Immature natural killer cell (primary cell): ENCODE measurements at regions not wholly inside any gene's neighbourhood (a gene's known extent, or its start where the extent isn't known, plus 50 kb on each side); places are given as distances from the start of the nearest gene placed in this dataset.

ENCODE experiments used
- DNase-seq, 3 donors: peaks; one replicate each; pipeline ENCODE4 v3.0.0; 2022; ENCODE audit warnings: mixed read lengths in 1 of 3
- H3K27ac Mint-ChIP-seq, 6 donors: one replicate each; pipeline ENCODE4 v1.8.0; 2020; ENCODE audit warnings: mixed read lengths in 6 of 6, mild to moderate bottlenecking in 5 of 6, inconsistent platforms in 4 of 6, moderate library complexity in 3 of 6
- H3K27me3 Mint-ChIP-seq, 3 donors: one replicate each; pipeline ENCODE4 v1.8.0; 2020 to 2021; ENCODE audit warnings: low read depth in 3 of 3, mild to moderate bottlenecking in 3 of 3, mixed read lengths in 3 of 3, moderate library complexity in 3 of 3, inconsistent platforms in 1 of 3
- H3K36me3 Mint-ChIP-seq, 3 donors: one replicate each; pipeline ENCODE4 v1.8.0; 2020; ENCODE audit warnings: mixed read lengths in 3 of 3, inconsistent platforms in 2 of 3, mild to moderate bottlenecking in 2 of 3
- H3K4me1 Mint-ChIP-seq, 2 donors: one replicate each; pipeline ENCODE4 v1.8.0; 2020; ENCODE audit warnings: inconsistent platforms in 2 of 2, mild to moderate bottlenecking in 2 of 2, mixed read lengths in 2 of 2, moderate library complexity in 1 of 2
- H3K4me3 Mint-ChIP-seq, 5 donors: one replicate each; pipeline ENCODE4 v1.8.0; 2020; ENCODE audit warnings: mild to moderate bottlenecking in 5 of 5, mixed read lengths in 5 of 5, inconsistent platforms in 3 of 5, moderate library complexity in 3 of 5
- H3K9me3 Mint-ChIP-seq, 6 donors: one replicate each; pipeline ENCODE4 v1.8.0; 2020; ENCODE audit warnings: mild to moderate bottlenecking in 6 of 6, mixed read lengths in 6 of 6, inconsistent platforms in 4 of 6, moderate library complexity in 3 of 6

DNA sequence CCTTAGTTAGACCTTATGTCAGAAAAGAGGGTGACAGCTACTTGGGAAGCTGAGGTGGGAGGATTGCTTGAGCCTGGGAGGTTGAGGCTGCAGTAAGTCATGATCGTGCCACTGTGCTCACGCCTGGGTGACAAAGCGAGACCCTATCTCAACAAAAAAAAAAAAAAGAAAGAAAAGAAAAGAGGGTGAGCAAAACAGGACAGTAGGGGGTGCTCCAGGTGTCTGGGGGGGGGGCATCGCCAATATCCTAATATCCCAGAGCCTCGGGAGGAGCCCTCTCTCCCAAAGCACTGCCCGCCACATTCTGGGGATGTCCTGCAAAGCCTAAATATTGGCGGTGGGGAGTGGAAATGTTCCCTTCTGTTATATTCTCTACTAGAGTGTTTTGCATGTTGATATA, 120.9 kb upstream of the TBL1X start:
- DNase-seq: no peak
- H3K27ac Mint-ChIP-seq: peak overlapping the region in 2 of 6 donors; percentile 40 to 61
- H3K4me3 Mint-ChIP-seq: peak overlapping the region in 1 of 5 donors; percentile 48
- no peaks in the 10 kb centered on the region for H3K9me3 Mint-ChIP-seq
- H3K27me3 Mint-ChIP-seq: peaks cover 6 to 15% (median 10%) of the 10 kb centered on the region in 3 donors
- H3K36me3 Mint-ChIP-seq: no peaks in the 10 kb centered on the region
- peaks cover 36% of the 10 kb centered on the region in 2 donors for H3K4me1 Mint-ChIP-seq

DNA sequence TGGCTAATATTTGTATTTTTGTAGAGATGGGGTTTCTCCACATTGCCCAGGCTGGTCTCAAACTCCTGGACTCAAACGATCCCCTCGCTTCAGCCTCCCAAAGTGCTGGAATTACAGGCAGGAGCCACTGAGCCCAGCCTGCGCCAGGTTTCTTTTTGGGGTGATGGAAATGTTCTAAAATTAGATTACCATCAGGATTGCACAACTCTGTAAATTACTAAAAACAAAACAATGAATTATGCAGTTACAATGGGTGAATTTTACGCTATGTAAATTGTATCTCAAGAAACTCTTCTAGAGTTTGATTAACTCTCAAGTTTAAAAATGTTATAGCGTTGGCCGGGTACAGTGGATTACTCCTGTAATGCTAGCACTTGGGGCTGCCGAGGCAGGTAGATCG, 118.9 kb upstream of the TBL1X start:
- no peak for DNase-seq
- Mint-ChIP-seq H3K36me3 (no peaks in the 10 kb centered on the region), H3K9me3 (no peaks in the 10 kb centered on the region), H3K27me3 (peaks cover 7 to 15% (median 11%) of the 10 kb centered on the region in 3 donors), H3K27ac (peak overlapping the region in 1 of 6 donors; percentile 35), H3K4me3 (no peak overlapping the region), H3K4me1 (peaks cover 25 to 30% of the 10 kb centered on the region in 2 donors)

DNA sequence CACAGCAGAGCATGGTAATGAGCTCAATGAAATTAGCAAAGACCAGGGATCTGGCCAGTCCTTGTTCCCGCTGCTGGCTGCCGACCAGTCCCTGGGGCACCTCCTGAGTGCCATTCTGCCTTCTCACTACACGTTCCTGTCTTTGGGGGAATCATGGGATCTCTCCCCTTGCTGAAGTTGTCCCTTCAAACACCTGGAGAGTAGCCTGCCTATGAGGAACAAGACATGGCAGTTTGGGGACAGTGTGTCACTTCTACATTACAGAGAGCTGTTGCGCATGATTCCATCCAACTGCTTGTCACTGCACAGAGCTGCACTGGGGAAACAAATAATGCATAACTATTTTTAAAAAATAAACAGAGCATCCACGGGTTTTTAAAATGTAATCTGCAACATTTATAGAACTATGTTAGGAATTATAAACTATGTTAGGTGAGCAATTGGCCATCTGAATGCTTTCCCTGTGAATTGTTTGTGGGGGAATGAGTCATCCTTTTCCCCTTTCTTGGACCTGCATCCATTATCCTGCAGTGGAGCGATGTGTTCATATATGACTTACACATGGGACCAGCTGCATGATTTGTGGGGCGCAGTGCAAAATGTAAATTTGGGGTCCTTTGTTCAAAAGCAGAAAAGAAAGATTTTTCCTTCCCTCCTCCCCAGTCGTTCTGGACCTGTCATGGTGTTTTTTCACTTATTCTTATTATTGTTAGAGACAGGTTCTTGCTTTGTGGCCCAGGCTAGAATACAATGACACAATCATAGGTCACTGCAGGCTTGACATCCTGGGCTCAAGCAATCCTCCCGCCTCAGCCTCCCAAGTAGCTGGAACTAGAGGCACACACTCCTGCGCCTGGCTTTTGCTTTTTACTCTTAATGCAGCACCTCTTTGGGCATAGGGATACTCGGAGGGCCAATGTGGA, 115.0 kb upstream of the TBL1X start:
- Mint-ChIP-seq H3K27ac (no peak overlapping the region), H3K36me3 (no peaks in the 10 kb centered on the region), H3K4me3 (no peak overlapping the region), H3K9me3 (no peaks in the 10 kb centered on the region), H3K4me1 (peaks cover 42 to 47% of the 10 kb centered on the region in 2 donors), H3K27me3 (peaks cover 15 to 19% (median 16%) of the 10 kb centered on the region in 3 donors)
- DNase-seq: no peak

DNA sequence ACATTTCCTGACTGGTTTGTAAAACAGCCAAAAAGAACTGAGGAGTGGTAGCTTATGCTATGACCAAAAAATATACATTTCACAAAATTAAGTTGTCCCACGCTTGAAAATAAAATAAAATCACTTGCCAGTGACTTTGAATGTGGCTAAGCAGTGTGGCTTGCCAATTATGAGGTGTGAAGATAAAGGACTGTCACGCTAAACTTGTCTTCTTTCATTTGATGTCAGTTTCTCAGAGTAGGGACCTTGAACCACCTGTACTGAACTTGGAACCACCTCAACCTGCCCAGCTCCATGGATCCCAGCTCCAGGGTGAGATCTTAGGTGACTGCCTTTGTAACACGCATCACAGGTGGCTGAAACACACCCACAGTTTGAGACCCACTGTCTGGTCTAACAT, 113.7 kb upstream of the TBL1X start:
- H3K9me3 Mint-ChIP-seq: no peaks in the 10 kb centered on the region
- peak overlapping the region; percentile 88 to 96 (median 93) for H3K27ac Mint-ChIP-seq
- H3K4me1 Mint-ChIP-seq: peaks cover 55 to 59% of the 10 kb centered on the region in 2 donors
- peaks cover 0 to 2% (median 0%) of the 10 kb centered on the region in 3 donors for H3K36me3 Mint-ChIP-seq
- peak overlapping the region; percentile 78 to 87 (median 82) for H3K4me3 Mint-ChIP-seq
- DNase-seq: peak; percentile 52 to 59 (median 59)
- peaks cover 16 to 22% (median 18%) of the 10 kb centered on the region in 3 donors for H3K27me3 Mint-ChIP-seq

DNA sequence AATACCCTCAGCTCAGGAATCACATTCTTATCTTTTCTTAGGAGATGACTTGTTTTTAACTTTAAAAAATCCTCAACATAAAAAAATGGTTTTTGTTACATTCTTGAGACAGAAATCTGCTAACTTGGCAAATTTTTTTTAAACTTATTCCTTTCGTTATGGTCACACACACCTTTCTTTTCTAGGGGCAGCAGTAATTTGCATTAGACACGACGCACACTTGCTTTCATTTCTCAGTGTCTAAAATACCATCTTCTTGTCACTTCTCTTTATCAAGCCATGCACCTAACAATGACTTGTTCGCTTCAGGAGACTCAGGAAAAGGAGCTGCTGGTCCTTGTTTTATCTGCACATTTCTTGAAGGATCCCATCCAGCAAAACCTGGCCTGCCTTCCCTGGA, 112.6 kb upstream of the TBL1X start:
- Mint-ChIP-seq H3K27ac (peak overlapping the region; percentile 88 to 96 (median 93)), H3K27me3 (peaks cover 16 to 23% (median 22%) of the 10 kb centered on the region in 3 donors), H3K9me3 (peaks cover 0 to 3% (median 0%) of the 10 kb centered on the region in 6 donors), H3K4me3 (peak overlapping the region; percentile 78 to 87 (median 82)), H3K36me3 (peaks cover 0 to 4% (median 0%) of the 10 kb centered on the region in 3 donors), H3K4me1 (peaks cover 63 to 69% of the 10 kb centered on the region in 2 donors)
- peak in 2 of 3 donors; percentile 33 to 44 for DNase-seq

DNA sequence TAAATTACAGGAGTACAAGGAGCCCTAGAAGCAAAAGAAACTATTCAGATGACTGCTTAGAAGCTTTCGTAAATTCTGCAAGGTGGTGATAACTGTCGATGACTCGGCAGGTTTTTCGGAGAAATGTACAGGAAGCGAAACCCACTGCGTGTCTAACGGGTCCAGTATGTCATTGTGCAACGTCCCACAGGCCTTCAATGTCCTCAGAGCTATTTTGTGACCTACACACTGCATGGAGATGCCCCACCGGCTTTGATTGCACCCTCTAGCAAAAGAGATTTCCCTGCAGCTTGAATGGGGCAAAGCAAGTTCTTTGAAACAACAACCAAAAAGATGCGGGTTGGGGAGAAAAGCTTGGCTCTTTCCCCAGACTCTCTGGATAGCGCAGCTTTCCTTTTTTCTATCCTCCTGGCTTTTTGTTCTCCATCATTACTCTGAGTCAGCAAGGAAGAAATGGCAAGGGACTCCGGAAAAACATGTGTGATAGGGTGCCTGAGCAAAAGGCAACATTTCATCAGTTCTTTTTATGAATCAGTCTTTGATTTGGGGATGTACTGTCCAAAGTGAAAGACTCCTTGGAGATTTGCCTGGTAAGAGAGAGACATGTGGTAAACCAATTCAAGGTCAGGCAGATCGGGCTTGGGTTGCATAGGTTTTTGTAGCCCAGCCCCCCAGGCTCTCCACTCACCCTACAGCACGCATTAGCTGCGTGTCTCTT, 112.0 kb upstream of the TBL1X start:
- H3K27ac Mint-ChIP-seq: peak overlapping the region; percentile 88 to 96 (median 93)
- DNase-seq: peak; percentile 58 to 73 (median 69)
- H3K4me1 Mint-ChIP-seq: peaks cover 67 to 73% of the 10 kb centered on the region in 2 donors
- H3K27me3 Mint-ChIP-seq: peaks cover 16 to 23% (median 22%) of the 10 kb centered on the region in 3 donors
- peaks cover 0 to 4% (median 0%) of the 10 kb centered on the region in 3 donors for H3K36me3 Mint-ChIP-seq
- H3K9me3 Mint-ChIP-seq: peaks cover 0 to 3% (median 0%) of the 10 kb centered on the region in 6 donors
- peak overlapping the region; percentile 78 to 87 (median 82) for H3K4me3 Mint-ChIP-seq

- Mint-ChIP-seq H3K27ac (peak overlapping the region; percentile 83 to 97 (median 90)), H3K4me1 (peaks cover 67 to 75% of the 10 kb centered on the region in 2 donors), H3K36me3 (peaks cover 0 to 4% (median 0%) of the 10 kb centered on the region in 3 donors)
These were observed 109.9 kb upstream of the TBL1X start for GRCh38 chrX:9354918-9355317.

GRCh38 chrX:9355739-9356138, 109.1 kb upstream of the TBL1X start:
- DNase-seq: peak; percentile 60 to 72 (median 65)
- Mint-ChIP-seq H3K27me3 (peaks cover 16 to 22% (median 20%) of the 10 kb centered on the region in 3 donors), H3K4me3 (peak overlapping the region; percentile 39 to 79 (median 60)), H3K36me3 (peaks cover 0 to 4% (median 0%) of the 10 kb centered on the region in 3 donors), H3K4me1 (peaks cover 62 to 68% of the 10 kb centered on the region in 2 donors), H3K9me3 (peaks cover 0 to 3% (median 0%) of the 10 kb centered on the region in 6 donors), H3K27ac (peak overlapping the region; percentile 83 to 97 (median 92))

More at GRCh38 chrX:9354918-9355317, 109.9 kb upstream of the TBL1X start:
- peak overlapping the region in 1 of 5 donors; percentile 5 for H3K4me3 Mint-ChIP-seq
- DNase-seq: no peak
- peaks cover 0 to 3% (median 0%) of the 10 kb centered on the region in 6 donors for H3K9me3 Mint-ChIP-seq
- peaks cover 16 to 22% (median 20%) of the 10 kb centered on the region in 3 donors for H3K27me3 Mint-ChIP-seq

DNA sequence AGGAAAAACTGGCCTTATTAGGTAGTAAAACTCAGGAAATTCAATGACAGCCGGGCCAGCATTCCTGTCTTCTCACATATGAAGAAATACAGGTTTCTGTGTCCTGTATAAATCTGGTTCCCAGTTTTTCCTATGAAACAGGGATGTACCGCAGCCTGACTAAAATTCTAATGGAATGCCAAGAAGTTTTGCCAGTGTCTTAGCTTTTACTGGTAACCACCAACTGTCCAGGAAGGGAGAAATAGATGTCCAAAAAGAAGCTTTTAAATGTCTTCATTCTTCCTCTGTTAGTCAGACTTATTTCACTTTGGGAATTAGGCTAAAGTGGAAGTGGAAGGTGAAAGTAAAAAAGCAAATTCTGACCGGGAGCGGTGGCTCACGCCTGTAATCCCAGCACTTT, 108.0 kb upstream of the TBL1X start:
- H3K4me3 Mint-ChIP-seq: no peak overlapping the region
- H3K4me1 Mint-ChIP-seq: peaks cover 51 to 58% of the 10 kb centered on the region in 2 donors
- peaks cover 0 to 3% (median 0%) of the 10 kb centered on the region in 6 donors for H3K9me3 Mint-ChIP-seq
- peaks cover 8 to 15% (median 11%) of the 10 kb centered on the region in 3 donors for H3K27me3 Mint-ChIP-seq
- H3K27ac Mint-ChIP-seq: peak overlapping the region in 4 of 6 donors; percentile 92 to 97 (median 94)
- DNase-seq: no peak
- peaks cover 0 to 4% (median 0%) of the 10 kb centered on the region in 3 donors for H3K36me3 Mint-ChIP-seq

GRCh38 chrX:9357518-9358114, 107.2 kb upstream of the TBL1X start:
- no peak for DNase-seq
- Mint-ChIP-seq H3K4me3 (no peak overlapping the region), H3K27me3 (peaks cover under 1 to 8% (median 7%) of the 10 kb centered on the region in 3 donors), H3K27ac (peak overlapping the region in 1 of 6 donors; percentile 45), H3K36me3 (peaks cover 0 to 4% (median 0%) of the 10 kb centered on the region in 3 donors), H3K4me1 (peaks cover 43 to 50% of the 10 kb centered on the region in 2 donors), H3K9me3 (peaks cover 0 to 3% (median 0%) of the 10 kb centered on the region in 6 donors)

GRCh38 chrX:9362363-9362928, 102.4 kb upstream of the TBL1X start:
- H3K4me3 Mint-ChIP-seq: no peak overlapping the region
- no peak overlapping the region for H3K27ac Mint-ChIP-seq
- no peaks in the 10 kb centered on the region for H3K9me3 Mint-ChIP-seq
- H3K27me3 Mint-ChIP-seq: no peaks in the 10 kb centered on the region
- H3K4me1 Mint-ChIP-seq: peaks cover 4 to 9% of the 10 kb centered on the region in 2 donors
- no peak for DNase-seq
- no peaks in the 10 kb centered on the region for H3K36me3 Mint-ChIP-seq

GRCh38 chrX:9367421-9367820, 97.4 kb upstream of the TBL1X start:
- peak overlapping the region in 1 of 6 donors; percentile 6 for H3K27ac Mint-ChIP-seq
- no peaks in the 10 kb centered on the region for H3K9me3 Mint-ChIP-seq
- H3K4me3 Mint-ChIP-seq: no peak overlapping the region
- DNase-seq: no peak
- H3K27me3 Mint-ChIP-seq: peaks cover 0 to 5% (median 3%) of the 10 kb centered on the region in 3 donors
- no peaks in the 10 kb centered on the region for H3K36me3 Mint-ChIP-seq
- peaks cover 27 to 28% of the 10 kb centered on the region in 2 donors for H3K4me1 Mint-ChIP-seq

DNA sequence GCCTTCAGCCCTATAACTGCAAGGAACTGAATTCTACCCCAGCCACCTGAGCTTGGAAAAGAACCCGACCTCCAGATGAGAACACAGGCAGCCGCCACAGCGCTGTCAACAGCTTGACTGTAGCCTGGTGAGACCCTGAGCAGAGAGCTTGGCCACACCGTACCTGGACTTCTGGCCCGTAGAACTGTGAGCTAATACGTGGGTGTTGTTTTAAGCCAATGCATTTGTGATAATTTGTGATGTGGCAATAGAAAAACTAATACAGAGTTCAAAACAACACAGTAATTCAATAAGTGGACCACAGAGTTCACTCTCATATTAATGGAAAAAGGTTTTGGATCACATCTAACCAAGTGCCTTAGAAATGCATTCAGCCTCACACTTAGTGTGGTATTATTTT, 96.6 kb upstream of the TBL1X start:
- Mint-ChIP-seq H3K27me3 (peaks cover 0 to 5% (median 3%) of the 10 kb centered on the region in 3 donors), H3K27ac (peak overlapping the region in 3 of 6 donors; percentile 1 to 63 (median 15)), H3K9me3 (no peaks in the 10 kb centered on the region), H3K36me3 (no peaks in the 10 kb centered on the region), H3K4me1 (peaks cover 27 to 28% of the 10 kb centered on the region in 2 donors), H3K4me3 (peak overlapping the region in 1 of 5 donors; percentile 11)
- no peak for DNase-seq
